Tibial nerve (tissue), 3 donors: ENCODE measurements at regions not wholly inside any gene's neighbourhood (a gene's known extent, or its start where the extent isn't known, plus 50 kb on each side); places are given as distances from the start of the nearest gene placed in this dataset.

Experiments used
- POLR2A ChIP-seq, 2 donors: fragments of 450-650 bp; IDR thresholded peaks; one replicate each; pipeline ENCODE4 v1.6.1; 2017; ENCODE audit warnings: antibody characterized with exemption in 2 of 2, mild to moderate bottlenecking in 2 of 2, moderate library complexity in 2 of 2
- TF ChIP-seq, protein P1 (sequence below), 5 experiments: fragments of 200-600 bp in 3 of 5; fragments of 450-650 bp in 2 of 5; sonication (generic) in 3 of 5; IDR thresholded peaks; one replicate each; pipeline ENCODE4 v1.5.1; 2016 to 2019; ENCODE audit warnings: antibody characterized with exemption in 5 of 5, mild to moderate bottlenecking in 3 of 5, moderate library complexity in 2 of 5

GRCh38 chr5:162638849-162639248, 571.3 kb downstream of the GABRG2 start:
- TF ChIP-seq, protein P1, sequence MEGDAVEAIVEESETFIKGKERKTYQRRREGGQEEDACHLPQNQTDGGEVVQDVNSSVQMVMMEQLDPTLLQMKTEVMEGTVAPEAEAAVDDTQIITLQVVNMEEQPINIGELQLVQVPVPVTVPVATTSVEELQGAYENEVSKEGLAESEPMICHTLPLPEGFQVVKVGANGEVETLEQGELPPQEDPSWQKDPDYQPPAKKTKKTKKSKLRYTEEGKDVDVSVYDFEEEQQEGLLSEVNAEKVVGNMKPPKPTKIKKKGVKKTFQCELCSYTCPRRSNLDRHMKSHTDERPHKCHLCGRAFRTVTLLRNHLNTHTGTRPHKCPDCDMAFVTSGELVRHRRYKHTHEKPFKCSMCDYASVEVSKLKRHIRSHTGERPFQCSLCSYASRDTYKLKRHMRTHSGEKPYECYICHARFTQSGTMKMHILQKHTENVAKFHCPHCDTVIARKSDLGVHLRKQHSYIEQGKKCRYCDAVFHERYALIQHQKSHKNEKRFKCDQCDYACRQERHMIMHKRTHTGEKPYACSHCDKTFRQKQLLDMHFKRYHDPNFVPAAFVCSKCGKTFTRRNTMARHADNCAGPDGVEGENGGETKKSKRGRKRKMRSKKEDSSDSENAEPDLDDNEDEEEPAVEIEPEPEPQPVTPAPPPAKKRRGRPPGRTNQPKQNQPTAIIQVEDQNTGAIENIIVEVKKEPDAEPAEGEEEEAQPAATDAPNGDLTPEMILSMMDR (IDR thresholded peaks at IDR 0.05): no peak
- no peak for TF ChIP-seq POLR2A (IDR thresholded peaks at IDR 0.05)
